Endothelial cell of umbilical vein (primary cell): ENCODE measurements at regions not wholly inside any gene's neighbourhood (a gene's known extent, or its start where the extent isn't known, plus 50 kb on each side); places are given as distances from the start of the nearest gene placed in this dataset.

Source experiments
- BruUV-seq: library from RNA; stranded (reverse); fragments of 400-500 nt; replicated peaks from 2 replicates; lab custom pipeline; 2021; lab: Mats Ljungman, UMichigan
- CTCF ChIA-PET: fragments of 300-600, 350-600 bp; sonication (Branson Sonifier 250); formaldehyde crosslinking; loops from one replicate; lab custom pipeline; 2021; ENCODE audit warnings: antibody characterized with exemption, inconsistent platforms; lab: Charles Lee
- POLR2A ChIA-PET: fragments of 300-600, 350-600 bp; sonication (Branson Sonifier 250); formaldehyde crosslinking; loops from one replicate; lab custom pipeline; 2021; ENCODE audit warnings: antibody characterized with exemption, inconsistent platforms; lab: Charles Lee
- DNase-seq: peaks from one replicate; pipeline ENCODE4 v3.0.0-alpha.2; 2011; ENCODE audit warnings: low read depth, low spot score
- FAIRE-seq: peaks from 2 replicates; lab custom pipeline; 2011; peaks lifted over from hg19 to GRCh38; lab: Jason Lieb, UNC
- H2AFZ ChIP-seq: 2 replicates; pipeline ENCODE4 v1.6.0; 2012; ENCODE audit warnings: low read depth, low read length, control low read depth, inconsistent platforms
- H3K27ac ChIP-seq: 2 replicates; pipeline ENCODE4 v1.5.1; 2011; ENCODE audit warnings: low read depth, mild to moderate bottlenecking, control low read depth, low read length, moderate library complexity; ENCODE audit not compliant: insufficient read depth
- H3K27me3 ChIP-seq, 2 experiments: 2 replicates each; pipeline versions ENCODE4 v1.6.0 to v1.6.1; 2011; ENCODE audit warnings: low read length in 2 of 2, mixed read lengths in 1 of 2; ENCODE audit not compliant: control insufficient read depth in 2 of 2, insufficient read depth in 2 of 2
- H3K36me3 ChIP-seq, 2 experiments: 2 replicates in 1 of 2; 3 replicates in 1 of 2; pipeline ENCODE4 v1.5.1; 2011; ENCODE audit warnings: low read length in 2 of 2, mild to moderate bottlenecking in 1 of 2, moderate library complexity in 1 of 2; ENCODE audit not compliant: control insufficient read depth in 2 of 2, insufficient read depth in 2 of 2; ENCODE audit errors: extremely low read depth in 1 of 2
- H3K4me1 ChIP-seq: 3 replicates; pipeline ENCODE4 v1.5.1; 2011; ENCODE audit warnings: mild to moderate bottlenecking, low read length; ENCODE audit not compliant: control insufficient read depth, insufficient read depth; ENCODE audit errors: extremely low read depth
- H3K4me2 ChIP-seq: 2 replicates; pipeline ENCODE4 v1.6.1; 2011; ENCODE audit warnings: low read length, control low read depth, mixed read lengths; ENCODE audit not compliant: insufficient read depth
- H3K4me3 ChIP-seq, 3 experiments: fragments of 200-600 bp in 1 of 3; sonication (generic), shearing (Covaris generic) in 1 of 3; replicated peaks in 1 of 3; 2 replicates each; pipeline ENCODE4 v1.5.1; 2011 to 2016; ENCODE audit warnings: control low read depth in 3 of 3, low read length in 3 of 3, mild to moderate bottlenecking in 2 of 3, inconsistent platforms in 1 of 3, low read depth in 1 of 3, moderate library complexity in 1 of 3; ENCODE audit not compliant: insufficient read depth in 1 of 3
- H3K79me2 ChIP-seq: 2 replicates; pipeline ENCODE4 v1.6.0; 2012; ENCODE audit warnings: low read length, inconsistent platforms; ENCODE audit not compliant: control insufficient read depth, insufficient read depth
- H3K9ac ChIP-seq: replicated peaks from 2 replicates; pipeline ENCODE3; 2011; ENCODE audit warnings: low read length, control low read depth; ENCODE audit not compliant: insufficient read depth; ENCODE audit errors: extremely low read depth
- H3K9me1 ChIP-seq: replicated peaks from 3 replicates; pipeline ENCODE4 v1.6.0; 2011; ENCODE audit warnings: mild to moderate bottlenecking, low read length; ENCODE audit not compliant: control insufficient read depth, insufficient read depth; ENCODE audit errors: extremely low read depth
- H3K9me3 ChIP-seq: replicated peaks from 2 replicates; pipeline ENCODE4 v1.5.1; 2012; ENCODE audit warnings: low read length, inconsistent platforms; ENCODE audit not compliant: control insufficient read depth, insufficient read depth
- H4K20me1 ChIP-seq: replicated peaks from 2 replicates; pipeline ENCODE3; 2011; ENCODE audit warnings: mild to moderate bottlenecking, low read length; ENCODE audit not compliant: control insufficient read depth, insufficient read depth; ENCODE audit errors: extremely low read depth
- CTCF ChIP-seq, 2 donors: IDR thresholded peaks; 1 replicate in 1 of 2; 2 replicates in 1 of 2; pipeline ENCODE4 v1.5.1; 2011; ENCODE audit warnings: low read length in 2 of 2, mild to moderate bottlenecking in 2 of 2, moderate library complexity in 2 of 2, control low read depth in 1 of 2, inconsistent platforms in 1 of 2, low read depth in 1 of 2; ENCODE audit not compliant: insufficient read depth in 1 of 2; ENCODE audit errors: extremely low read depth in 1 of 2
- EZH2 ChIP-seq: IDR thresholded peaks from 2 replicates; pipeline ENCODE4 v1.6.1; 2012; ENCODE audit warnings: borderline replicate concordance, low read depth, mild to moderate bottlenecking, moderate library complexity, low read length, inconsistent platforms; ENCODE audit not compliant: severe bottlenecking
- FOS ChIP-seq: IDR thresholded peaks from 2 replicates; pipeline ENCODE4 v1.6.1; 2011; ENCODE audit warnings: mild to moderate bottlenecking, low read length, moderate library complexity, borderline replicate concordance; ENCODE audit not compliant: insufficient read depth
- GATA2 ChIP-seq: IDR thresholded peaks from 2 replicates; pipeline ENCODE4 v1.7.0; 2011; ENCODE audit warnings: low read depth, mild to moderate bottlenecking, moderate library complexity, mixed read lengths, low read length; ENCODE audit not compliant: insufficient read length, insufficient read depth
- JUN ChIP-seq: IDR thresholded peaks from 2 replicates; pipeline ENCODE4 v1.6.1; 2011; ENCODE audit warnings: borderline replicate concordance, low read depth; ENCODE audit not compliant: insufficient read length, insufficient read depth
- MYC ChIP-seq: IDR thresholded peaks from one replicate; pipeline ENCODE4 v1.6.1; 2011; ENCODE audit warnings: mild to moderate bottlenecking, low read depth, low read length
- POLR2A ChIP-seq: IDR thresholded peaks from 2 replicates; pipeline ENCODE4 v1.6.1; 2012; ENCODE audit warnings: low read depth, mild to moderate bottlenecking, control low read depth, low read length
- POLR2AphosphoS5 ChIP-seq: IDR thresholded peaks from 2 replicates; pipeline ENCODE4 v1.6.1; 2012; ENCODE audit warnings: low read depth, mild to moderate bottlenecking, control low read depth, low read length, moderate library complexity; ENCODE audit not compliant: insufficient read depth
- dilution Hi-C: fragments of 300-500 bp; cut with MboI; formaldehyde crosslinking; loops from one replicate; pipeline ENCODE4 v1.15.0; 2019; ENCODE audit warnings: low sequenced_read_pairs; ENCODE audit not compliant: extremely low pct_ligation_motif_present
- intact Hi-C: fragments of 100-400 bp; cut with micrococcal nuclease; formaldehyde crosslinking; loops from one replicate; pipeline ENCODE4 v1.10.0; 2022
- TF ChIP-seq, protein P1 (sequence below): IDR thresholded peaks from 2 replicates; pipeline ENCODE4 v1.6.1; 2011; ENCODE audit not compliant: insufficient read depth, insufficient read length

DNA sequence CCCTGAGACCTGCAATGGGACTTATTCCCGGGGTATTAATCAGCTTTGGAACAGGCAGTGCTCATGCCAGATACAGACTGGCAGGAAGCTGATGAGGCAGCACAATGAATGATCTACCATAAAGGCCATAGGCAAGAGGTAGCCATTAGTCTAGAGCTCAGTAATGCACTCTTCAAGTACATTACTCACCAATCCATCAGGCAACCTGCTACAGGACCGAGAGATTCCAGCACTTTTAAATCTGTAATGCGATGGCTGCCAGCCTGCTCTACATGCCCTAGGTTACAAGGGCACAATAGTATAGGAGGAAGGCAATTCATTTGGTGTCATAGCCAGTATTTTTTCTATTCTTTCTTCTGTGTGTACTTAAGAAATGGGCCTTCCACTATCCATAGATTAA lies 217.8 kb upstream of the PMFBP1 start:
- H3K4me1 ChIP-seq: no peaks in the 10 kb centered on the region
- BruUV-seq: no TSS peak
- dilution Hi-C loops (no loop called here), intact Hi-C loops (loop anchor here (10.0 kb wide), 1 partner anchor 275 kb away; no protein-coding TSS in a partner anchor)
- H3K9me3 ChIP-seq: no peaks in the 10 kb centered on the region
- no peaks in the 10 kb centered on the region for H3K27me3 ChIP-seq
- ChIA-PET POLR2A (no interaction called here), CTCF (interaction anchor here (0.5 to 1.0 kb wide), 2 partner anchors 10 to 620 kb away, joined by 3 to 6 read pairs; no protein-coding TSS in a partner anchor)
- no peak overlapping the region for H3K4me2 ChIP-seq
- no peak for FAIRE-seq
- no peak for TF ChIP-seq CTCF (IDR thresholded peaks at IDR 0.05; ENCODE audit: extremely low read depth in 1 of 2, insufficient read depth in 1 of 2, low read depth in 1 of 2, low read length in 2 of 2)
- no peak for TF ChIP-seq GATA2
- TF ChIP-seq POLR2AphosphoS5: no peak
- TF ChIP-seq, protein P1, sequence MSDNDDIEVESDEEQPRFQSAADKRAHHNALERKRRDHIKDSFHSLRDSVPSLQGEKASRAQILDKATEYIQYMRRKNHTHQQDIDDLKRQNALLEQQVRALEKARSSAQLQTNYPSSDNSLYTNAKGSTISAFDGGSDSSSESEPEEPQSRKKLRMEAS: no peak
- no peak for TF ChIP-seq EZH2
- no peak for TF ChIP-seq POLR2A
- no peak for TF ChIP-seq MYC
- no peak for TF ChIP-seq FOS
- no peak for TF ChIP-seq JUN
- H3K27ac ChIP-seq: no peak overlapping the region
- no peak overlapping the region for H3K9ac ChIP-seq
- no peak overlapping the region for H2AFZ ChIP-seq
- H3K9me1 ChIP-seq: no peaks in the 10 kb centered on the region
- H3K4me3 ChIP-seq: no peak overlapping the region
- no peaks in the 10 kb centered on the region for H4K20me1 ChIP-seq
- no peaks in the 10 kb centered on the region for H3K36me3 ChIP-seq
- DNase-seq: no peak
- H3K79me2 ChIP-seq: no peaks in the 10 kb centered on the region
